CD14-positive monocyte (primary cell): ENCODE measurements at regions not wholly inside any gene's neighbourhood (a gene's known extent, or its start where the extent isn't known, plus 50 kb on each side); places are given as distances from the start of the nearest gene placed in this dataset.

Experiments used
- DNase-seq, 3 donors: peaks; one replicate each; pipeline ENCODE4 v3.0.0-alpha.2; 2011 to 2022
- H2AFZ ChIP-seq: 2 replicates; pipeline ENCODE4 v1.6.0; 2012; ENCODE audit warnings: mild to moderate bottlenecking, low read depth, low read length, inconsistent platforms; ENCODE audit not compliant: insufficient read depth, poor library complexity, severe bottlenecking
- H3K27ac ChIP-seq, 2 donors: 1 replicate in 1 of 2; 2 replicates in 1 of 2; pipeline ENCODE4 v1.5.1; 2012 to 2013; ENCODE audit warnings: low read length in 2 of 2, control low read depth in 1 of 2, inconsistent platforms in 1 of 2, low read depth in 1 of 2, mild to moderate bottlenecking in 1 of 2
- H3K27me3 ChIP-seq, 2 donors: one replicate each; pipeline versions ENCODE4 v1.6.0 to v1.6.1; 2011 to 2013; ENCODE audit warnings: low read length in 2 of 2; ENCODE audit not compliant: control insufficient read depth in 2 of 2, insufficient read depth in 2 of 2
- H3K36me3 ChIP-seq, 2 donors: replicated peaks in 1 of 2; 1 replicate in 1 of 2; 2 replicates in 1 of 2; pipeline versions ENCODE4 v1.5.1 to v1.6.1; 2012 to 2013; ENCODE audit warnings: low read length in 2 of 2, control low read depth in 1 of 2, inconsistent platforms in 1 of 2, mild to moderate bottlenecking in 1 of 2; ENCODE audit not compliant: insufficient read depth in 2 of 2, control insufficient read depth in 1 of 2
- H3K4me1 ChIP-seq, 2 donors: 1 replicate in 1 of 2; 2 replicates in 1 of 2; pipeline versions ENCODE4 v1.5.1 to v1.6.1; 2012 to 2013; ENCODE audit warnings: low read length in 2 of 2, control low read depth in 1 of 2, inconsistent platforms in 1 of 2, mild to moderate bottlenecking in 1 of 2, moderate library complexity in 1 of 2; ENCODE audit not compliant: insufficient read depth in 2 of 2, control insufficient read depth in 1 of 2
- H3K4me2 ChIP-seq: replicated peaks from 2 replicates; pipeline ENCODE3; 2012; ENCODE audit warnings: low read length, moderate library complexity, mild to moderate bottlenecking; ENCODE audit not compliant: poor library complexity, severe bottlenecking; ENCODE audit errors: extremely low read depth
- H3K4me3 ChIP-seq, 3 experiments: fragments of 200-600 bp in 1 of 3; sonication (generic) in 1 of 3; replicated peaks in 1 of 3; 1 replicate in 2 of 3; 2 replicates in 1 of 3; pipeline ENCODE4 v1.5.1; 2011 to 2013; ENCODE audit warnings: low read length in 3 of 3, mild to moderate bottlenecking in 3 of 3, control low read depth in 2 of 3, low read depth in 2 of 3, inconsistent platforms in 1 of 3, moderate library complexity in 1 of 3
- H3K79me2 ChIP-seq: 2 replicates; pipeline ENCODE4 v1.6.0; 2012; ENCODE audit warnings: mild to moderate bottlenecking, control low read depth, inconsistent platforms, low read length, moderate library complexity; ENCODE audit not compliant: insufficient read depth
- H3K9ac ChIP-seq: 2 replicates; pipeline ENCODE4 v1.6.0; 2017; ENCODE audit warnings: low read length, mild to moderate bottlenecking; ENCODE audit not compliant: insufficient read depth, poor library complexity, severe bottlenecking
- H3K9me3 ChIP-seq, 2 donors: replicated peaks in 1 of 2; 1 replicate in 1 of 2; 2 replicates in 1 of 2; pipeline versions ENCODE4 v1.5.1 to v1.6.1; 2012 to 2013; ENCODE audit warnings: low read length in 2 of 2, control low read depth in 1 of 2; ENCODE audit not compliant: control insufficient read depth in 1 of 2, insufficient read depth in 1 of 2
- H4K20me1 ChIP-seq: 2 replicates; pipeline ENCODE4 v1.6.0; 2012; ENCODE audit warnings: mild to moderate bottlenecking, low read length, control low read depth, moderate library complexity; ENCODE audit not compliant: insufficient read depth
- H3K27ac Mint-ChIP-seq, 7 donors: one replicate each; pipeline ENCODE4 v1.8.0; 2020; ENCODE audit warnings: mild to moderate bottlenecking in 7 of 7, mixed read lengths in 7 of 7, moderate library complexity in 6 of 7, inconsistent platforms in 2 of 7
- H3K27me3 Mint-ChIP-seq, 3 donors: one replicate each; pipeline ENCODE4 v1.8.0; 2021 to 2022; ENCODE audit warnings: low read depth in 3 of 3, mild to moderate bottlenecking in 3 of 3, mixed read lengths in 3 of 3, moderate library complexity in 3 of 3, inconsistent platforms in 1 of 3
- H3K36me3 Mint-ChIP-seq, 2 donors: one replicate each; pipeline ENCODE4 v1.8.0; 2020; ENCODE audit warnings: mixed read lengths in 2 of 2, inconsistent platforms in 1 of 2, mild to moderate bottlenecking in 1 of 2
- H3K4me1 Mint-ChIP-seq: one replicate; pipeline ENCODE4 v1.8.0; 2020; ENCODE audit warnings: mild to moderate bottlenecking, mixed read lengths
- H3K4me3 Mint-ChIP-seq, 2 donors: one replicate each; pipeline ENCODE4 v1.8.0; 2020; ENCODE audit warnings: mild to moderate bottlenecking in 2 of 2, mixed read lengths in 2 of 2, moderate library complexity in 1 of 2
- H3K9me3 Mint-ChIP-seq, 7 donors: one replicate each; pipeline ENCODE4 v1.8.0; 2020 to 2022; ENCODE audit warnings: mixed read lengths in 7 of 7, mild to moderate bottlenecking in 6 of 7, moderate library complexity in 6 of 7, inconsistent platforms in 2 of 7
- CTCF ChIP-seq: fragments of 200-600 bp; IDR thresholded peaks from one replicate; pipeline ENCODE4 v1.8.0; 2022; ENCODE audit warnings: antibody characterized with exemption, mild to moderate bottlenecking
- WGBS: methylation state at CpG from one replicate; pipeline ENCODE4 v1.1.5; 2013; ENCODE audit warnings: missing lambda C conversion rate; ENCODE audit not compliant: insufficient coverage; 5-methylcytosine and 5-hydroxymethylcytosine counted together
- intact Hi-C, 2 donors: fragments of 100-400 bp; cut with micrococcal nuclease; formaldehyde crosslinking; loops; one replicate each; pipeline versions ENCODE4 v1.15.0 to v1.15.1; 2023

- intact Hi-C loops = no loop called here
- H3K4me3 Mint-ChIP-seq = no peak overlapping the region
- H3K27me3 Mint-ChIP-seq = peaks cover 8 to 14% (median 8%) of the 10 kb centered on the region in 3 donors
- H2AFZ ChIP-seq = no peak overlapping the region
- no peak overlapping the region for H3K27ac Mint-ChIP-seq
- no peak overlapping the region for H3K4me3 ChIP-seq
- no peaks in the 10 kb centered on the region for H3K36me3 ChIP-seq
- DNase-seq = no peak
- H3K79me2 ChIP-seq = no peaks in the 10 kb centered on the region
- H3K4me1 ChIP-seq = no peaks in the 10 kb centered on the region
- H3K27ac ChIP-seq = no peak overlapping the region
- H3K9me3 ChIP-seq = no peaks in the 10 kb centered on the region
- no peaks in the 10 kb centered on the region for H3K4me1 Mint-ChIP-seq
- H4K20me1 ChIP-seq = no peaks in the 10 kb centered on the region
- H3K27me3 ChIP-seq = no peaks in the 10 kb centered on the region
- H3K9ac ChIP-seq = no peak overlapping the region
- H3K4me2 ChIP-seq = no peak overlapping the region
- no peak for TF ChIP-seq CTCF
- WGBS = no CpG with 5 or more reads among the region's 7 CpGs
- no peaks in the 10 kb centered on the region for H3K36me3 Mint-ChIP-seq
- H3K9me3 Mint-ChIP-seq = no peaks in the 10 kb centered on the region
These were observed 110.1 kb downstream of the NPTX2 start for GRCh38 chr7:98727146-98727709.

- intact Hi-C loops = no loop called here
- Histone ChIP-seq H3K9me3 (peaks cover 0 to 4% of the 10 kb centered on the region in 2 donors), H3K4me2 (no peak overlapping the region), H3K4me1 (no peaks in the 10 kb centered on the region), H4K20me1 (no peaks in the 10 kb centered on the region), H3K4me3 (no peak overlapping the region), H3K27ac (no peak overlapping the region), H2AFZ (no peak overlapping the region), H3K36me3 (no peaks in the 10 kb centered on the region), H3K27me3 (no peaks in the 10 kb centered on the region), H3K9ac (no peak overlapping the region), H3K79me2 (no peaks in the 10 kb centered on the region)
- Mint-ChIP-seq H3K27me3 (peaks cover 8 to 14% (median 8%) of the 10 kb centered on the region in 3 donors), H3K4me1 (no peaks in the 10 kb centered on the region), H3K4me3 (no peak overlapping the region), H3K36me3 (no peaks in the 10 kb centered on the region), H3K27ac (no peak overlapping the region), H3K9me3 (peaks cover 3 to 8% (median 5%) of the 10 kb centered on the region in 7 donors)
- 94% methylated on average over 2 of the region's 3 CpGs for WGBS
- no peak for TF ChIP-seq CTCF
- no peak for DNase-seq
These were observed 111.5 kb downstream of the NPTX2 start for GRCh38 chr7:98728555-98728954.
